ENCODE measurements at regions not wholly inside any gene's neighbourhood (a gene's known extent, or its start where the extent isn't known, plus 50 kb on each side); places are given as distances from the start of the nearest gene placed in this dataset.

- Histone ChIP-seq H3K9ac (ENCODE audit: low read length in 3 of 3) (no peak overlapping the region), H3K4me1 (ENCODE audit: control insufficient read depth in 2 of 3, insufficient read depth in 2 of 3, low read depth in 1 of 3, low read length in 3 of 3) (no peaks in the 10 kb centered on the region), H3K27me3 (ENCODE audit: control insufficient read depth, insufficient read depth, low read length) (no peaks in the 10 kb centered on the region), H3K9me3 (ENCODE audit: control insufficient read depth in 2 of 3, insufficient read depth in 1 of 3, low read length in 3 of 3) (no peaks in the 10 kb centered on the region), H3K36me3 (ENCODE audit: control insufficient read depth in 2 of 3, insufficient read depth in 3 of 3, low read length in 3 of 3) (no peaks in the 10 kb centered on the region), H3K4me3 (ENCODE audit: low read length in 3 of 3) (no peak overlapping the region), H3K27ac (ENCODE audit: low read depth in 2 of 2, low read length in 2 of 2) (no peak overlapping the region)
- FAIRE-seq (no peak), DNase-seq (peak in 2 of 5 donors; percentile 13 to 39)
- TF ChIP-seq, protein P1, sequence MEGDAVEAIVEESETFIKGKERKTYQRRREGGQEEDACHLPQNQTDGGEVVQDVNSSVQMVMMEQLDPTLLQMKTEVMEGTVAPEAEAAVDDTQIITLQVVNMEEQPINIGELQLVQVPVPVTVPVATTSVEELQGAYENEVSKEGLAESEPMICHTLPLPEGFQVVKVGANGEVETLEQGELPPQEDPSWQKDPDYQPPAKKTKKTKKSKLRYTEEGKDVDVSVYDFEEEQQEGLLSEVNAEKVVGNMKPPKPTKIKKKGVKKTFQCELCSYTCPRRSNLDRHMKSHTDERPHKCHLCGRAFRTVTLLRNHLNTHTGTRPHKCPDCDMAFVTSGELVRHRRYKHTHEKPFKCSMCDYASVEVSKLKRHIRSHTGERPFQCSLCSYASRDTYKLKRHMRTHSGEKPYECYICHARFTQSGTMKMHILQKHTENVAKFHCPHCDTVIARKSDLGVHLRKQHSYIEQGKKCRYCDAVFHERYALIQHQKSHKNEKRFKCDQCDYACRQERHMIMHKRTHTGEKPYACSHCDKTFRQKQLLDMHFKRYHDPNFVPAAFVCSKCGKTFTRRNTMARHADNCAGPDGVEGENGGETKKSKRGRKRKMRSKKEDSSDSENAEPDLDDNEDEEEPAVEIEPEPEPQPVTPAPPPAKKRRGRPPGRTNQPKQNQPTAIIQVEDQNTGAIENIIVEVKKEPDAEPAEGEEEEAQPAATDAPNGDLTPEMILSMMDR (IDR thresholded peaks at IDR 0.05; ENCODE audit: borderline replicate concordance, extremely low read depth, insufficient read depth) = no peak
- intact Hi-C loops (cut with DNase I) = no loop called here
Measured at GRCh38 chr7:155988416-155988815, 176.2 kb upstream of the SHH start.

DNA sequence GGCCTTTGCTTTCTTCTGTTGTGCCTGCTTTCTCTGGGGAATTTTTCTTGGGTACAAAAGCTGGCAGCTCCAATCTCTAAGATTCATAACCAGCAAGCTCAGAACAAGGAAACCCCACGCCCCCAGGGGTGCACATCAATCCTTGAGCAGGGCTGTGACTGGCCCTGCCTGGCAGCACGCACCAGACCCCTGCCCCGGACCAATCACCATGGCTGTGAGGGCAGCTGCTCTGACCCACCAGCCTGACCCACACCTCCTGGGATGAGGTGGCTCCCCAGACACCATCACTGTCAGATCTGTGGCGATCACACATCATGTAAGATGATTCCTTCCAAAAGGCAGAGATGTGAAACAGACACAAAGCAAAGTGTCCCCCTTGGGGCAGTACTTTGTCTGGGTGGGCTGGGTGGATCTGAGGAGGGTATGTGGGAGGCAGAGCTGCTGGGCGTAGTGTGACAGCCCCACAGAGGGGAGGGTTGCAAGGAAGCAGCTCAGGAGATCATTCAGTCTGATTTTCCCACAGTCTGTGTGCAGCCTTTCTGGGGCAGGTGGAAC lies 175.5 kb upstream of the SHH start:
- intact Hi-C loops (cut with DNase I) = no loop called here
- Histone ChIP-seq H3K4me3 (ENCODE audit: low read length in 3 of 3) (no peak overlapping the region), H3K4me1 (ENCODE audit: control insufficient read depth in 2 of 3, insufficient read depth in 2 of 3, low read depth in 1 of 3, low read length in 3 of 3) (no peaks in the 10 kb centered on the region), H3K27ac (ENCODE audit: low read depth in 2 of 2, low read length in 2 of 2) (no peak overlapping the region), H3K9me3 (ENCODE audit: control insufficient read depth in 2 of 3, insufficient read depth in 1 of 3, low read length in 3 of 3) (no peaks in the 10 kb centered on the region), H3K36me3 (ENCODE audit: control insufficient read depth in 2 of 3, insufficient read depth in 3 of 3, low read length in 3 of 3) (no peaks in the 10 kb centered on the region), H3K27me3 (ENCODE audit: control insufficient read depth, insufficient read depth, low read length) (no peaks in the 10 kb centered on the region), H3K9ac (ENCODE audit: low read length in 3 of 3) (no peak overlapping the region)
- TF ChIP-seq, protein P1 (IDR thresholded peaks at IDR 0.05; ENCODE audit: borderline replicate concordance, extremely low read depth, insufficient read depth) = no peak
- FAIRE-seq (no peak), DNase-seq (peak in 4 of 5 donors; percentile 6 to 37 (median 16))

DNA sequence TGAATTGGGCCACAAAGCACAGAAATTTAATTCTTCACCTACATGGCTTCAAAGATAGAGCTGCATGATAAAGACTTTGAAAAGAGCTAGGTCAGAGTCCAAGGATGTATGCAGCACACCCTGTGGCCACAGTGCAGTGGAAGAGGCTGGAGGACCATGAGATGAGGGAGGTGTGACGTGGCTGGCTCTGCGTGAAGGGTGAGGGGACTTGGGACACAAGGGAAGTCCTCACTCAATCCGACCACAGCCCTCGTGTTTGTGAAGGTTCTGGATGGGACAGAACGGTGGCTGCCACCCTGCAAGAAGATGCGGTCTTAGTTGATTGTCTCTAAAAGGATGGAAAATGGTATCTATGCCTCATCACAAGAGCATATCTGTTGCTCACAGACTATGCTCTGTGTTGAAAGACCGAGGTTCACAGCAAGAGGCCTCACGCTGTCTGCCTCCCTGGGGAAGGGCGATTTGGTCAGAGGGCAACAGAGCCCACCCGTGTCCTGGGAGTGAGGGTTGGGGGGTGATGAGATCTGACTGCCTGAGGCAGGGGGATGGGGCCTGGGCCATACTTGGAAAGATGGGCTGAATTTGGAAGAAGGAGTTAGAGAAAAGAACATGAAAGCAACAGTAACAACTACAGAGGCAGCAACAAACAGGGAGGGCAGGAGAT lies 174.4 kb upstream of the SHH start:
- DNase-seq (peak in 2 of 5 donors; percentile 25 to 28), FAIRE-seq (no peak)
- Histone ChIP-seq H3K9ac (ENCODE audit: low read length in 3 of 3) (no peak overlapping the region), H3K36me3 (ENCODE audit: control insufficient read depth in 2 of 3, insufficient read depth in 3 of 3, low read length in 3 of 3) (no peaks in the 10 kb centered on the region), H3K27me3 (ENCODE audit: control insufficient read depth, insufficient read depth, low read length) (no peaks in the 10 kb centered on the region), H3K4me1 (ENCODE audit: control insufficient read depth in 2 of 3, insufficient read depth in 2 of 3, low read depth in 1 of 3, low read length in 3 of 3) (no peaks in the 10 kb centered on the region), H3K27ac (ENCODE audit: low read depth in 2 of 2, low read length in 2 of 2) (no peak overlapping the region), H3K9me3 (ENCODE audit: control insufficient read depth in 2 of 3, insufficient read depth in 1 of 3, low read length in 3 of 3) (no peaks in the 10 kb centered on the region), H3K4me3 (ENCODE audit: low read length in 3 of 3) (no peak overlapping the region)
- TF ChIP-seq, protein P1 (IDR thresholded peaks at IDR 0.05; ENCODE audit: borderline replicate concordance, extremely low read depth, insufficient read depth) = no peak
- intact Hi-C loops (cut with DNase I) = no loop called here

Data from kidney (tissue), 13 donors.